ENCODE measurements at regions not wholly inside any gene's neighbourhood (a gene's known extent, or its start where the extent isn't known, plus 50 kb on each side); places are given as distances from the start of the nearest gene placed in this dataset.

DNA sequence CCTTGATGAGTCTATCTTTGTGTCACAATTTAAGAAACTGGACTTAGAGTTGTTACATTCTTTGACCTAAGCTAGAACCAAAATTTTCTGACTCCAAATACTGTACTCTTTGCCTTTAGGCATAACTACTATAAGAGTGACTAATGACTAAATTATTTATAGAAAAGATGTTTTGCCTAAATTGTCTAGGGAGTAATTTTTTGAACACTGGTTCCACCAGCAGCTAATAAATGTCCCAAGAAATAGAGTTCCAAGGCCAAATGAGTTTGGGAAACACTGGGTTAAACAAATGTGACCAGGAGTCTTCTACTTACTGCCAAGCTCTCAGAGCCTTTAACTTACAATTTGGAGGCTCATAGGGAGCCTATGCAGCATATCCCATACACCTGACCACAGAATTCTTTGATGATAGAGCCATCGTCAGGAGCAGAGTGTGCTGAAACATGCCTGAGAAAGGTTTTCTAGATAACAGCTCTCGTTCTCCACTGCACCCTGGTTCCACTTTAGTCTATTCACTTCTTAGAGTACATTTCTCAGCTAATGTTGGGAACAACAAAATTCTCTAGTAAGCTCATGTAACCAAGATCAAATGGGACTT is 215.9 kb upstream of the HMGA2 start:
- Histone ChIP-seq H3K4me3 (ENCODE audit: low read depth in 1 of 3, low read length in 3 of 3) (no peak overlapping the region), H3K9me3 (ENCODE audit: control insufficient read depth in 2 of 2, insufficient read depth in 1 of 2, low read depth in 1 of 2, low read length in 1 of 2) (peaks cover 0 to 8% of the 10 kb centered on the region in 2 donors), H3K27ac (ENCODE audit: low read depth in 1 of 3, low read length in 2 of 3) (no peak overlapping the region), H3K4me1 (ENCODE audit: control insufficient read depth in 3 of 3, insufficient read depth in 2 of 3, low read depth in 1 of 3, low read length in 2 of 3) (peaks cover 0 to 6% (median under 1%) of the 10 kb centered on the region in 3 donors), H3K36me3 (ENCODE audit: control insufficient read depth in 3 of 3, insufficient read depth in 2 of 3, low read depth in 1 of 3, low read length in 3 of 3) (no peaks in the 10 kb centered on the region), H3K27me3 (ENCODE audit: control insufficient read depth in 3 of 3, insufficient read depth in 3 of 3, low read length in 3 of 3) (peaks cover 0 to 3% (median 0%) of the 10 kb centered on the region in 3 donors)
- FAIRE-seq (no peak), DNase-seq (no peak)
- 86 to 95% (median 91%) methylated on average over 2 of the region's 2 CpGs for WGBS, 3 donors

- Histone ChIP-seq H3K27me3 (ENCODE audit: control insufficient read depth in 3 of 3, insufficient read depth in 3 of 3, low read length in 3 of 3) (peaks cover 0 to 3% (median 0%) of the 10 kb centered on the region in 3 donors), H3K36me3 (ENCODE audit: control insufficient read depth in 3 of 3, insufficient read depth in 2 of 3, low read depth in 1 of 3, low read length in 3 of 3) (no peaks in the 10 kb centered on the region), H3K4me1 (ENCODE audit: control insufficient read depth in 3 of 3, insufficient read depth in 2 of 3, low read depth in 1 of 3, low read length in 2 of 3) (peaks cover 0 to 3% (median 0%) of the 10 kb centered on the region in 3 donors), H3K27ac (ENCODE audit: low read depth in 1 of 3, low read length in 2 of 3) (no peak overlapping the region), H3K9me3 (ENCODE audit: control insufficient read depth in 2 of 2, insufficient read depth in 1 of 2, low read depth in 1 of 2, low read length in 1 of 2) (peaks cover 0 to 8% of the 10 kb centered on the region in 2 donors), H3K4me3 (ENCODE audit: low read depth in 1 of 3, low read length in 3 of 3) (no peak overlapping the region)
- DNase-seq (no peak), FAIRE-seq (no peak)
- 75 to 84% (median 79%) methylated on average over 4 of the region's 4 CpGs for WGBS, 3 donors
Observed at GRCh38 chr12:65609359-65609771, 214.9 kb upstream of the HMGA2 start.

- H3K27me3 ChIP-seq (ENCODE audit: control insufficient read depth in 3 of 3, insufficient read depth in 3 of 3, low read length in 3 of 3): peaks cover 0 to 3% (median 0%) of the 10 kb centered on the region in 3 donors
- H3K4me1 ChIP-seq (ENCODE audit: control insufficient read depth in 3 of 3, insufficient read depth in 2 of 3, low read depth in 1 of 3, low read length in 2 of 3): peaks cover 0 to 3% (median 0%) of the 10 kb centered on the region in 3 donors
- DNase-seq (no peak), FAIRE-seq (no peak)
- H3K27ac ChIP-seq (ENCODE audit: low read depth in 1 of 3, low read length in 2 of 3): no peak overlapping the region
- H3K36me3 ChIP-seq (ENCODE audit: control insufficient read depth in 3 of 3, insufficient read depth in 2 of 3, low read depth in 1 of 3, low read length in 3 of 3): no peaks in the 10 kb centered on the region
- H3K9me3 ChIP-seq (ENCODE audit: control insufficient read depth in 2 of 2, insufficient read depth in 1 of 2, low read depth in 1 of 2, low read length in 1 of 2): peaks cover 0 to 8% of the 10 kb centered on the region in 2 donors
- no peak overlapping the region for H3K4me3 ChIP-seq (ENCODE audit: low read depth in 1 of 3, low read length in 3 of 3)
- WGBS, 3 donors: 88 to 94% (median 91%) methylated on average over 3 of the region's 3 CpGs
Observed at GRCh38 chr12:65611396-65611795, 212.9 kb upstream of the HMGA2 start.

- Histone ChIP-seq H3K36me3 (ENCODE audit: control insufficient read depth in 3 of 3, insufficient read depth in 2 of 3, low read depth in 1 of 3, low read length in 3 of 3) (no peaks in the 10 kb centered on the region), H3K4me3 (ENCODE audit: low read depth in 1 of 3, low read length in 3 of 3) (no peak overlapping the region), H3K9me3 (ENCODE audit: control insufficient read depth in 2 of 2, insufficient read depth in 1 of 2, low read depth in 1 of 2, low read length in 1 of 2) (peaks cover 0 to 8% of the 10 kb centered on the region in 2 donors), H3K27me3 (ENCODE audit: control insufficient read depth in 3 of 3, insufficient read depth in 3 of 3, low read length in 3 of 3) (peaks cover 0 to 3% (median 0%) of the 10 kb centered on the region in 3 donors), H3K4me1 (ENCODE audit: control insufficient read depth in 3 of 3, insufficient read depth in 2 of 3, low read depth in 1 of 3, low read length in 2 of 3) (no peaks in the 10 kb centered on the region), H3K27ac (ENCODE audit: low read depth in 1 of 3, low read length in 2 of 3) (no peak overlapping the region)
- WGBS, 3 donors: 71 to 84% (median 72%) methylated on average over 7 of the region's 7 CpGs
- DNase-seq (no peak), FAIRE-seq (no peak)
Observed at GRCh38 chr12:65612440-65612839, 211.8 kb upstream of the HMGA2 start.

- Histone ChIP-seq H3K36me3 (ENCODE audit: control insufficient read depth in 3 of 3, insufficient read depth in 2 of 3, low read depth in 1 of 3, low read length in 3 of 3) (no peaks in the 10 kb centered on the region), H3K4me3 (ENCODE audit: low read depth in 1 of 3, low read length in 3 of 3) (no peak overlapping the region), H3K9me3 (ENCODE audit: control insufficient read depth in 2 of 2, insufficient read depth in 1 of 2, low read depth in 1 of 2, low read length in 1 of 2) (no peaks in the 10 kb centered on the region), H3K27me3 (ENCODE audit: control insufficient read depth in 3 of 3, insufficient read depth in 3 of 3, low read length in 3 of 3) (no peaks in the 10 kb centered on the region), H3K4me1 (ENCODE audit: control insufficient read depth in 3 of 3, insufficient read depth in 2 of 3, low read depth in 1 of 3, low read length in 2 of 3) (no peaks in the 10 kb centered on the region), H3K27ac (ENCODE audit: low read depth in 1 of 3, low read length in 2 of 3) (no peak overlapping the region)
- DNase-seq (peak; percentile 13 to 69), FAIRE-seq (no peak)
- WGBS, 3 donors: 54 to 72% (median 66%) methylated on average over 3 of the region's 3 CpGs
Observed at GRCh38 chr12:65613692-65614091, 210.6 kb upstream of the HMGA2 start.

GRCh38 chr12:65614259-65614889 is 209.9 kb upstream of the HMGA2 start:
- H3K27ac ChIP-seq (ENCODE audit: low read depth in 1 of 3, low read length in 2 of 3): no peak overlapping the region
- H3K36me3 ChIP-seq (ENCODE audit: control insufficient read depth in 3 of 3, insufficient read depth in 2 of 3, low read depth in 1 of 3, low read length in 3 of 3): no peaks in the 10 kb centered on the region
- no peaks in the 10 kb centered on the region for H3K4me1 ChIP-seq (ENCODE audit: control insufficient read depth in 3 of 3, insufficient read depth in 2 of 3, low read depth in 1 of 3, low read length in 2 of 3)
- DNase-seq (no peak), FAIRE-seq (no peak)
- H3K9me3 ChIP-seq (ENCODE audit: control insufficient read depth in 2 of 2, insufficient read depth in 1 of 2, low read depth in 1 of 2, low read length in 1 of 2): no peaks in the 10 kb centered on the region
- no peaks in the 10 kb centered on the region for H3K27me3 ChIP-seq (ENCODE audit: control insufficient read depth in 3 of 3, insufficient read depth in 3 of 3, low read length in 3 of 3)
- 77 to 88% (median 85%) methylated on average over 5 of the region's 5 CpGs for WGBS, 3 donors
- H3K4me3 ChIP-seq (ENCODE audit: low read depth in 1 of 3, low read length in 3 of 3): no peak overlapping the region

DNA sequence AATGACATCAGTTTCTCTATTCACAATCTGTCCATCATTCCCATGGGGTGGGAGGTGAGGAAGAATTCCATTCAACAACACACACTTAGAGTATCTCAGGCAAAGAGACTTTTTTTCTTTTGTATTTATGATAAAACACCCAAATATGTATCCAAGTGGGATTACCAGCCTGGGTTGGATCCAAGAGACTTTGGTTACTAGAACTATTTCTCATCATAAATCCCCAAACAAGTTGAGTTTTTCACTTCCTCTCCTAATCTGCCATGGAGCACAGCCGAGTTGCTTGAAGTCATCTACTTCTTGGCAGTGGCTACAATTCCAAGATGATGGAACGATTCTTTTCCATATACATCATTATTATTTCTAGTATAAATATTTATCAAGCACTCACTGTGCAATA is 209.2 kb upstream of the HMGA2 start:
- no peak for FAIRE-seq

GRCh38 chr12:65616022-65616421 is 208.3 kb upstream of the HMGA2 start:
- Histone ChIP-seq H3K27ac (ENCODE audit: low read depth in 1 of 3, low read length in 2 of 3) (no peak overlapping the region), H3K9me3 (ENCODE audit: control insufficient read depth in 2 of 2, insufficient read depth in 1 of 2, low read depth in 1 of 2, low read length in 1 of 2) (no peaks in the 10 kb centered on the region), H3K4me1 (ENCODE audit: control insufficient read depth in 3 of 3, insufficient read depth in 2 of 3, low read depth in 1 of 3, low read length in 2 of 3) (peaks cover 0 to 2% (median 0%) of the 10 kb centered on the region in 3 donors), H3K27me3 (ENCODE audit: control insufficient read depth in 3 of 3, insufficient read depth in 3 of 3, low read length in 3 of 3) (no peaks in the 10 kb centered on the region), H3K36me3 (ENCODE audit: control insufficient read depth in 3 of 3, insufficient read depth in 2 of 3, low read depth in 1 of 3, low read length in 3 of 3) (no peaks in the 10 kb centered on the region), H3K4me3 (ENCODE audit: low read depth in 1 of 3, low read length in 3 of 3) (no peak overlapping the region)
- DNase-seq (no peak), FAIRE-seq (no peak)
- 87 to 100% (median 94%) methylated on average over 1 of the region's 1 CpG for WGBS, 3 donors

More for the DNA sequence above, 209.2 kb upstream of the HMGA2 start:
- DNase-seq: no peak
- no peaks in the 10 kb centered on the region for H3K27me3 ChIP-seq (ENCODE audit: control insufficient read depth in 3 of 3, insufficient read depth in 3 of 3, low read length in 3 of 3)
- H3K9me3 ChIP-seq (ENCODE audit: control insufficient read depth in 2 of 2, insufficient read depth in 1 of 2, low read depth in 1 of 2, low read length in 1 of 2): no peaks in the 10 kb centered on the region
- H3K4me3 ChIP-seq (ENCODE audit: low read depth in 1 of 3, low read length in 3 of 3): no peak overlapping the region
- no peaks in the 10 kb centered on the region for H3K36me3 ChIP-seq (ENCODE audit: control insufficient read depth in 3 of 3, insufficient read depth in 2 of 3, low read depth in 1 of 3, low read length in 3 of 3)
- peaks cover 0 to 2% (median 0%) of the 10 kb centered on the region in 3 donors for H3K4me1 ChIP-seq (ENCODE audit: control insufficient read depth in 3 of 3, insufficient read depth in 2 of 3, low read depth in 1 of 3, low read length in 2 of 3)
- no peak overlapping the region for H3K27ac ChIP-seq (ENCODE audit: low read depth in 1 of 3, low read length in 2 of 3)
- WGBS, 3 donors: 66 to 85% (median 78%) methylated on average over 2 of the region's 2 CpGs
